Hematopoietic multipotent progenitor cell treated with erythropoietin and hydrocortisone succinate and interleukin-3 and kit ligand, for 15 days (in vitro differentiated cells): ENCODE measurements at regions not wholly inside any gene's neighbourhood (a gene's known extent, or its start where the extent isn't known, plus 50 kb on each side); places are given as distances from the start of the nearest gene placed in this dataset.

Experiments
- DNase-seq: peaks from one replicate; pipeline ENCODE4 v3.0.0-alpha.2; 2015; ENCODE audit warnings: low spot score

DNA sequence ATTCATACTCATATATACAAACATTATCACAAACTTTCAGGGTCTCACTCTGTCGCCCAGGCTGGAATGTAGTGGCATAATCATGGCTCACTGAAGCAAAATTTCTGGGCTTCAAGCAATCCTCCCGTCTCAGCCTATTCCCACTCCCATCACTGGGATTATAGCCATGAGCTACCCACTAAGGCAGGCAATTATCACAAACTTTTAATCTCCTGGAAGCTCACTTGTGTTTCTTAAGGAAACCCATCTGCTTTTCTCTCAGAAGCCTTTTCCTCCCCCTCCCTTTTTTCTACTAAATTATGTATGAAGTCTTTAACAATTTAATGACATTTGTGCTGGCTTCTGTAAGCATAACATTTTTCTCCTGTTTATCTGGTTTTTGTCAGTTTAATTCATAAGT is 170.5 kb downstream of the AREG start:
- DNase-seq, result no peak

DNA sequence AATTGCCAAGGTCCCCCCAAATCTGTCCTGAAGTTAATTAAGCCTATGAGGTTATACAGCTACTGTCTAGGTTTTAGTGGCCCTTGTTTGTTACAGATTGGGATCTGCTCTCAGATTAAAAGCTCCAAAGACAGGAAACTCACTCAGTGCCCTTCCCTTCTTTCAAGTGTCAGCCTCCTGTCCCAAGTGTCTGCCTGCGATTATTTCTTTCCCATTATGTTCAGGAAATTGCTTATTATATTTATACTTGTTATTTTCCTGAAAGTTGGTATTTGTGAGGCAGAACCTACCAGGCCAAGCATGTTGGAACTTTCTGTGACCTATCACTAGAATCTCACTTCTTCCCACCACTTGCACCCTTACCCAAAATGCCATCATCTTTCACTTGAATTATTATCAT is 173.2 kb downstream of the AREG start:
- DNase-seq, result no peak

DNA sequence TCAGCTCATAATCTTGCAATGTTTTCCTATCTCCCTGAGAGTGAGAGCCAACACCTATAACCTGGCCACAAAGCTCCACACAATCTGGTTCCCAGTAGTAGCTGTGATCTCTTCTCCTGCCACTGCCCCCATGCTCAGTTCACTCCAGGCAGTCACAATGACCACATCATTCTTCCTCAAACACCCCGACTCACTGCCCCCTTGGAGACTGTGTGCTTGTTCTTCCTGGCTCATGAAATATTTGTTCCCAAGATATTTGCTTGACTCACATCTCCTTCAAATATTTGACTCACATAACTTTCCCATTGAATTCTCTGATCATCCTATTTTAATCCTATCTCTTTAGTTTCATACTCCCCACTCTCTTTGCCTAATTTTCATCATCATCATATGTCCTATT is 173.7 kb downstream of the AREG start:
- no peak for DNase-seq

DNA sequence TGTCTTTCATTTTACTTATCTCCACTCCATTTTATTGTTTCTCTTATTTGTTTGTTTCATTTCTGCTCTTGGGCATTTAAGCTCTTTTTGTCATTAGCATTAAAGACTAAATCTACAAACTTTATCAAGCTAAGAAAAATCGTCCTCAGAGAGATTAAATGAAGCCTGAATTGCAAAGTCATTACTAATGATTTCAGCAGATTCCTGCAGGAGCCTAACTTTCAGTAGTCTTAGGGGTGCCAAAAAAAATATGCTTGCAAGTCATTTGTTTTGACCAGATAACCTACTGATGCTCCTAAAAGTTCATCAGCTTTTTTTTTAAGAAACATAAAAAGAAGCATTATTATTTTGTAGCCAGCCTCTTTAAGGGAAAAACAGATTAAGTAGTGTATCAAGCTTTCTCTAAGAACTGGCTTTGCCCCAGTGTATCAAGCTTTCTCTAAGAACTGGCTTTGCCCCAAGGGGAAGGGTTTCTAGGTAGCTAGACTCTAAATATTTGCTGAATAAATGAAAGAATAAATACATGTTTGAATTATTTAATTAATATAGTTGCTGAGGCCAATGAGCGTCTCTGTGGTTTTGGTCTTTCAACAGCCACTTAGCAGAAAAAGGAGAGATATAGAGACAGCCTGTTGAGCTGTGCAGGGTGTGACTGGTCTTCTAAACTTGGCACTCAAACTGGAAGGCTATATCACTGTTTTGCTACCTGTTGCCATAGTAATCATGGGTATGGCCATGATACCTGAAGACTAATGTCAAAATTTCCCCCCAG is 174.2 kb downstream of the BTC start:
- no peak for DNase-seq

DNA sequence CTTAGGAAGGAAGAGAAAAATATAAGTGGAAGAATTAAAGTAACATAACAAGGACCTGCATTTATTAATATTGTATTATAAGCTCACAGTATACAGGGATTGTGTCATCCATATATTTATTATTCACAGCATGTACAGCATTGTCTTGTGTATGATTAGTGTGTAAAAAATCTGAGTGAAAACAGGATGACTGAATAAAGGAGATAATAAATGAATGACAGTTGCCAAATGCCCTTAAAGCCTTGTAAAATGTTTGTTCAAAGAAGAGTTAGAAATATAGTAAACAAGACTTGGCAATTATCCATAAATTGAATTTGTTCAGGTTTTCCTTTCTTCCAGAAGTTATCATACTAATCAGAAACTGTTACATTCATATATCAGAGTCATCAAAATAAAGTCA is 172.7 kb downstream of the BTC start:
- DNase-seq, result no peak

DNA sequence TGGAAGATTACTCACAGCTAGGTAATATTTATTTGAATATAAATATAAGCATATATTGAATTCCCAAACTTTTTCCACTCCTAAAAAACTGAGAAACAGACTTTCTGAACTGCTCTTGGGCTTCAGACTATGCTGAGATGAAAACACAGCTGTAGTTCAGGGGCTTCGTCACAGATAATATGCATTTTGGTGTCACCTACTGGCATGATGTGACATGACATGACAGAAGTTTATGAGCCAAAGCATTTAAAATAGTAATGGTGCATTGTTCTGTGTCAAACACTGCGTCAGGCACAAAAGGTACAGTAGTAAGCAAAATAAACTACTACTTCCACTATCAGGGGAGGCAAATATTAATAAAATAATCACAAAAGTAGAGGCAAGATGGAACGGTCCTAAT is 171.3 kb downstream of the BTC start:
- peak; percentile 16 for DNase-seq

DNA sequence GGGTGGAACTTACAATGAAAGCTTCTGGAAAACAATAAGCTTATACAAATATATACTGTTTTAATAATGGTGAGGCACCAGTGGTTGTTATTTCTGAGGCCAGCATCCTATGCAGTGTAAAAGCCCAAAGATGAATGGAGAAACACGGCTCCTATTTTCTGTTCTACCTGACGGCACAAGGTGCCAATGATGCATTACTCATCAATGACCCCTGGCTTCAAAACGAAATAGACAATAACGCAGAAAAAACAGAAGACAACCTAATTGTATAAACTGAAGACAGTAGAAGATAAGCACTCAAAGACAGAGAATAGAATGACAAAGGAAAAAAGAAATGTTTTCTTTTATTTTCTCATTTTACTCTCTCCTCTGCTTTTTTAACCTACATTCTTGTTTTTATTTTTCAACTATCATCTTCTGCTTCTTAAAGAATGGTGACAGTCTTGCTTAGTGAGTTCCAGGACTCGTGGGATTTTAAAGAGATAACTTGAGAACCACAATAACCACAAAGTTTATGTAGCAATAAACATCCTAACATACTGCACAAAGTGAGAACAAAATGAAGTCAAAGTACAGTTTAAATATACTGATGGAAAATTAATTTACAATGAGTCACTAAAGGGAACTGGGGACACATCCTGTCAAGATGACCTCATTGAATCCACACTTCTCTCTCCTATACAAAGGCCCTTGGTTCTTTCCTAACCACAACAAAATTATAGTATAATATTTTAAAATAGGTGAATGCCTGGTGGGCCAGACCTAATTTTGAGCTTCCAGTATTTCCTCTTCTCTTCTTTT is 169.8 kb downstream of the BTC start:
- no peak for DNase-seq

DNA sequence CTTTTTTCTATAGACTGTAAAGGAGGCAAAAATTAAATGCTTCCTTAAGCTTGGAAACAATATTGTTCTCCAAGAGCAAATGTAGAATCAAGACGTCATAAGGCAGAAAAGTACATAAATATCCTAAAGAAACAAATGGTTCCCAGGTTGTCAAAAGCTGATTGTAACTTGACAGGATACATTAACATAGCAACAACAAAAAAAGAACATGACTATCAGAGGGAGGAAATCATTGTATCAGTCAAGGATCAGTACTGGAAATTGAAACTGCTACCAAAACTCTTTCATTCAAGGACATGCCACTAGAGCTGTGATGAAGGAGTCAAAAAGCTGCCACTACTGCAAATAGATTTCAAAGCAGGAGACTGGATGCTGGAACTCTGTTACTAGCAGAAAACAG is 168.3 kb downstream of the BTC start:
- no peak for DNase-seq

DNA sequence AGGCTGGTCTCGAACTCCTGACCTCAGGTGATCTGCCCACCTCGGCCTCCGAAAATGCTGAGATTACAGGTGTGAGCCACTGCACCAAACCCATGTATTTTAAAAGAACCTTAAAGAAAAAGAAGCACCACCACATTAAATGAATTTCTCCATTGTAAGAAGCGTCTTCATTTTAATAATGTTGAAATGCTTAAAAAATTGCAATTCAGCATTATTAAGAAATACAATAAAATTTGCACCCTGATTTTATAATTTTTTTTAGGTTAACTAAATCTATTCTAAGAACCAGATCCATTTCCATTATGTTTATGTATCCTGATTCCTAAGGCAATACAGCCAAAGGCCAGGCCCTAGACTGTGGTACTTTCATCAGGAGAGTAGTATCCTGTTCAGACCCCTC is 167.2 kb downstream of the BTC start:
- DNase-seq, result no peak

DNA sequence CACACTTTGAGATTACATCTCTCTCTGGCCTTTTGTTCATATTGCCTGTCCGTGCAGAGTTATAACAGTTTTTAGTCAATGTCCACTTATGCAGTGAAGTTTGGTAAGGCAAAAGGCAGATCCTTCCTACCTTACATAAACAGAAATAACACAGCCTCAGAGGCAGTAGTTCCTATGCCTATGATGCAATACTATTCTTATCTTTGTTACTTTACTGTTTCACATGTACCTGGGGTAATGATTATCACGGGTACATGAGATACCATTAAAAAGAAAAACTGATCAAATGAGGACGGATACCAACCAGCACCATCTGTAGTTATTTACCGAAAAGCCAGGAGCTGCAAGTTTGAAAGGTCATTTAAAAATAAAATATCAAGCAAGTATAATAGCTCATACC is 166.8 kb downstream of the BTC start:
- DNase-seq, result no peak

DNA sequence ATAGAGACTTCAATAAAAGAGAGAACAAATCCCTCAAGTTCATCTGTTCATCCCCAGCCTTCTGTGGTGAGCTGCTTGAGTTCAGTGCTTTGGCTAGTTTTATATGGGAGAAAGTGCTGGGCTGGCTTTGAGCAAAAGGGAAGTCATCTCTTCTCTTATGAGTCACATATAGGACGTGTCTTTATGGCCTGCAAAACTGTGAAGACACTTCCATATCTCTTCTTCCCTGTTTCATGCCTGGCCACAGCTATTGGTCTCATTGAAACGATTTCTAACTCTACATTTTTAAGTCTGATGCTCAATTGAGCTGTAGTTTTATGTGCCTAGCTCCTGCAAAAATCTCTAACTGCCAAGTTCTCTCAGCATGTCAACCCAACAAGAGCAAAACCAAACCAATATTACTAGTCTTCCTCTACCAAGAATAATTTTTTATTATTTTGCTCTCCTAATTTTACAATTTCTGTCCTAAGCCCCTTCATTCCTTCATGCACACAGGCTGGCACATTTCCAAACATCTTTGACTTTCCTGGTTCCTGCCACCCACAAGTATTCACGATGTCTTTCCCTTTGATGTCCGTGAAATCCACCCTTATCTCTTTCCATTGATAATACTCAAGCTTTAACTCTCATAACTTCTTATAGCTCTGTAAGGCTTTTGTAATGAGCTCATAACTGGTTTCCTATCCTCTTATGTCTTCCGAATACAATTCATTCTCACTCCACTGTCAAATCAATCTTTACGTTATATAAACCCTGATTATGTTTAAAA is 165.3 kb downstream of the BTC start:
- no peak for DNase-seq

DNA sequence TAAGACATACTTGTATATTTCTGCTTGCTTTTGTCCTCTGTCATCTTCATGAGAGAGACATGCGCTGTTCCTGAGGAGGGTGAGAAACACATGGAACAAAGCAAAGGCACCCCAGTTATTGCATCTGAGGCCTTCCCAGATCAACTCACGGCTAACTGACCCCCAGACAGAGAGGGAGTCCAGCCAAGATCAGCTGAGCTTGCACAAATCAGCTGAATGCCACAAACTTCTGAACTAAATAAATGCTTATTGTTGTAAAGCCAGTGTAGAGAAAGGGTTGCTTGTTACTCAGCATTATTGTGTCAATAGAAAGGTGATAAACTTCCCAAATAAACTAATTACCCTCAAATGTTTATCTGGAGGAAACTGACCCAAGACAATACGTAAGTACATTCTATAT is 163.8 kb downstream of the BTC start:
- no peak for DNase-seq

DNA sequence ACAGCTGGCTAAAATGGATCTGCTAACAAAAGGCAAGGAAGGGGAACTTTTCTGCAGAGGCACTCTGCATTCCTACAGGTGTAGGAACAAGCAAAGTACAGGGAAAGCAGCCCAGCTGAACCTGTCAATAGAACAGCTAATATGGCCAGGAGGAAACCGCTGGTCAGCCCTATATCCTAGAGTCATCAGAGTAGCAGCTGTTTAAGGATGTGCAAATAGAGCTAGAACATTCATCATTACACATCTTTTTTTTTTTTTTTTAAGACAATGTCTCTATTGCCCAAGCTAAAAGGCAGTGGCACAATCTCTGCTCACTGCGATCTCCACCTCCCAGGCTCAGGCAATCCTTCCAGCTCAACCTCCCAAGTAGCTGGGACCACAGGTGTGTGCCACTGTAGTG is 163.0 kb downstream of the BTC start:
- no peak for DNase-seq

DNA sequence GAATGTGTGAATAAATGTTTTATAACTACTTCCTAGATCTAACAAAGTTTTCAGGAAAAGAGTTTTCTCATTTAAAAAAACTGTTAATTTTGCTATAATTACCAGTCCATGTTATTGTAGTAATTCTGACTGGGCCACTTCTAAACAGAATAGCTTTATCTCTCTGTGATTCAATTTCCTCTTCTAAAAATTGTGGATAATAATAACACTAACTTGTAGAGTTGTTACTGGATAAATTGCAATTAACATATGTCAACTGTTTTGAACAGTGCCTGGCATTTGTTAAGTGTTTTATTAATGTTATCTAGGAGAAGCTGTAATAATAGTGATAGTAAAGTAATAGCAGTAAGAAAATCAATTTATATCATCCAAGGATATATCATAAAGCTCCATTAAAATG is 162.3 kb downstream of the BTC start:
- no peak for DNase-seq

DNA sequence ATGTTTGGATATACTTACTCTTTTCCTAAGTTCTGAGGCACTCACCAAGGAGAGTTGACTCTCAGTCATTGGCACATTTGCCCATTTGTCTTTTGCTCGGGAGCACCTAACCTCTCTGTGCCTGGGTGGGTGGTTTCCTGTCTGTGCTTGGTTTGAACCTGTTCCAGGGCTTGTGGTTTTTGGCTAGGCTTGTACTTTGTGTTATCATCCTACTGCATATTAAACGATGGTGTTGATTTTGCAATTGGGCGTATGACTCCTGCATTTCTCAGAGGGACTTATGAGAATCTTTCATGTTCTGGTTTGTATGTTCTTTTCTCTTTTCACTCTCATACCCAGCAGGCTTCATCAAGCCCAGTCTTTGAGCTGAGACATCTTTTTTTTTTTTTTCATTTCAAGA is 161.7 kb downstream of the BTC start:
- DNase-seq, result peak; percentile 15

DNA sequence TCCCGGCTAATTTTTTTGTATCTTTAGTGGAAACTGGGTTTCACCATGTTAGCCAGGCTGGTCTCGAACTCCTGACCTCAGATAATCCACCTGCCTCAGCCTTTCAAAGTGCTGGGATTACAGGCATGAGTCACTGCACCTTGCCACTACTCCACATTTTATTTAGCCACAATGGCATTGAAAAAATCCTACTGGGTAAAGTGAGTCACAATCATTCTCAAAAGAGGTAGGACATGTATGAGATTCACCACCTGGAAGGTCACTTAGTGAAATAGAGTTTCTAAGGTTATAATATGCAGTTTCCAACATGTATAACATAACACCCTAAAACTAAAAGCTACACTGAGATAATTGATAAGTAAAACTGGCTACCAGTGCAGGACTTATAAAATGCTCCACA is 159.2 kb downstream of the BTC start:
- no peak for DNase-seq

DNA sequence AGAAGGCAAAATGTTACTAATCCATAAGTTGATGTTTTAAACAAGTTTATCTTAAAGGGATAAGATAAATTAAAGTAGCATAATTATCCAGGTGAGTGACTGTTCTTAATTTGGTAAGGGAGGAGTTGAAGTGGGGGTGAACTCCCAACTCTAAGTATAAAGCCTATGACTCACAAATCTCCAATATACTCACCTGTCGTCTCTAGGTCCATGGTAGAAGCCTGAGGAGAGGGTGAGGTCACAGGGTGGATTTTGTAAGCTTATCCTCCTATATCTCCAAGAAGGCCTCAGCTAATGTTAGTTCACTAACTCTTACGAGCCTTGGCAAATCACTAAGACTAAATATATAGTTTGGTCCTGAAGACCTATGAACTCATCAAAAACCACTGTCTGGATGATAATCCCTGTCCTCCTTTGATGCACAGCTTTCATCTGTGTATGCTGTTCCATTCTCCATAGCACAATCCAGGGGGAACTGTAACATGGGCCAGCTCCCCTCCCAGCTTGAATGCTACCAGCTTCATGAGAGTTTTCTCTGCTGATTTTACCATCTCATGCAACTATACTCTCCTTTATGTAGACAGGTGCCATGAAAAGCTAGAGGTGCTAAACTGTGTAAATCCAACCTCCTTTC is 158.7 kb downstream of the BTC start:
- no peak for DNase-seq

DNA sequence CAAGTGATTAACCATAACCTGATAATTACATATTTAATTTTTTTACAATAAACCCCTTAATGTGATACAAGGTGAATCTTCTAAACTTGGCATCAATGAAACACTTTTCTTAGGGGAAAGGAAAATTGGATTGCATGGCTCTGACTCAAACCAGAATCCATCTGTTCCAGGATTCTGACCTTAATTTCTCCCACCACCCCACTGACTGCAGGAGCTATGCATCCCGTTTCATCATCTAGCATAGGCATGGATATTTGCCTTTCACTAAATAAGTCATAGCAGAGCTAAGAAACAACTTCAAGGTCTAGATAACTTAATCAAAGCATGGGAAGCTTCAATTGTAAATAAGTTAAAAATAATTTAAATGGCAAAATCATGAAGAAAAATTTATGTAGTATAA is 156.3 kb downstream of the BTC start:
- DNase-seq, result no peak

DNA sequence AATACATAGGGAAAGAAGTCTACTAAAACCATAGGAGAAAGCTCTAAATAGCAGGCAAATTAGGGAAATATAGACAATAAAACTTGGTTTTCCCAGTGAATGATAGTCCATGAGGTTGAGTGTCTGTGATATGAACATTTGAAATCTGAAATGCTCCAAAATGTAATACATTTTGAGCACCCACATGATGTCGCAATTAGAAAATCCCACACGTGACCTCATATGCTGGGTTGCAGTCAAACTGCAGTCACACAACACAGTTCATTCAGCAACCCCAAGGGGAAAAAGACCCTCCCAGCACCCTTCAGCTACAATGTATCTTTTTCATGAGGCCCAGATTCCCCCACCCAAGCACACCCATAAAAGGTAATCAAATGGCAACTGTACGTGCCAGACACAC is 155.6 kb downstream of the BTC start:
- no peak for DNase-seq

DNA sequence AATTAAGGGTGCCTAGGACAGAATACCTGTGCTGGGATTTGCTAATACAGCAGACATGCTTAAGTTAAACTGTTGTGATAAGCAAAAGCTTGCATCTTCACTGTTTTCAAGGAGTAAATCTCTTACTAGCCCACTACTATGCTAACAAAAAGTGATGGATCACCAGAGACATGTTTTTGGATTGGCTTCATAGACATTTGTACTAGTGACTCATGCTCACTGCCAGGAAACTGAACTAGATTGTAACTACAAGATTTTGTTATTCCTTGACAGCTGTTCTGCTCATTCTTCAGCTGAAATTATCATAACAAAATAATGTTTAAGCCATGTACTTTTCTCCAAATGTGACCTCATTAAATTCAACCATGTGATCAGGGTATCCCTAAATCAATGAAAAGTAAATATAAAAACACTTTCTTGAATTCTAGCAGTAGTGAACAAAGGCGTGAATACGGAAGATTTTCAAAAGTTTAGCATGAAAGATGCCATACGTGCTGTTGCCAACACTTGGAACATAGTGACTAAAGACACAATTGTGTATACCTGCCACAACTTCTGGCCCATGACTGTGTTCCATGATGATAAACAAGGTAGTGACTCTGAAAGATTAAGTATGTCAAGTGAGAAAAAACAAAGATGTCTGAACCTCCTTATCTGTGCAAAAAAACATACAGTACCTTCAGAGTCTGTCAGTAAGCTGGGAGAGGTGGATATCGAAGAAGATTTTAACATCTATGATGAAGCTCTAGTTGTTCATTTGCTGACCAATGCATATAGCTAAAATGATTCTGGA is 154.0 kb downstream of the BTC start:
- no peak for DNase-seq

DNA sequence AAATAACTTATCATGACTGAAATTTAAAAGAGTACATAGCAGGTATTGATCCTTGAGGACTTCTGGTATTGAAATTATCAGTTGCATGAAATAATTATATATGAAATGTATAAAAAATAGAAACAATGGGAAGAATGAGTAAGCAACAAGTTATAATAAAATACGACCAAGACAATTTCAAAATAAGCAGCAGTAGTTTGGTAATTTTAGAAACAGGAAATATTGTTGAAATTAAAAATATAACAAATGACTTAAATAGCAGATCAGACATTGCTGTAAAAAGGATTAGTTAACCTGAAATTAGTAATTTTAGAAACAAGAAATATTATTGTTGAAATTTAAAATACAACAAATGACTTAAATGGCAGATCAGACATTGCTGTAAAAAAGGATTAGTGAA is 152.3 kb downstream of the BTC start:
- no peak for DNase-seq

DNA sequence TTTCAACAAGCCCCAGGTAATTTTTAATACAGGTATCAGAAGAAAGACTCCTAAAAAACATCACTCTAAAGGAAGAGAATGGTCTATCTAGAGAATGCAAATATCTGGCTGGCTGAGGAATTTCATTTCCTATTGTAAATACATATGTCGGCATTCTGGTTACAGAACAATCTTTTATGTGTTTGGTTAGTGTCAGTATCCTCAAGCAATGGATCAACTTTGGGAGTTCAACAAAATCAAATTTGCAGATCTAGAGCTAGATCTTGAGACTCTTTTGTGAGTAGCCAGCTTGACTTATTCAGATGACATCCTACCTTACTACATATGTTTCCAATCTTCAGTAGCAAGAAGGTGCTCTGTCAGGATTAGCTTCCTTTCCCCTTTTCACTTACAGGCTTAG is 145.1 kb downstream of the BTC start:
- no peak for DNase-seq
